A549 (cell line): ENCODE measurements at regions not wholly inside any gene's neighbourhood (a gene's known extent, or its start where the extent isn't known, plus 50 kb on each side); places are given as distances from the start of the nearest gene placed in this dataset.

Experiments
- ATAC-seq, 2 experiments: fragments of 200-7000 bp in 1 of 2; fragments of >200 bp in 1 of 2; cut with Nextera tagmentation in 1 of 2; cut with Tn5 transposase in 1 of 2; 3 replicates each; pipeline versions ENCODE4 v1.8.0 to v1.9.1; 2018 to 2020; ENCODE audit warnings: mild to moderate bottlenecking in 1 of 2, moderate library complexity in 1 of 2
- CTCF ChIA-PET: fragments of 300-600 bp; sonication (Branson Sonifier 250); formaldehyde crosslinking; extraction: SDS; loops from one replicate; lab custom pipeline; 2021; ENCODE audit warnings: antibody characterized with exemption, inconsistent platforms; lab: Yijun Ruan, JAX
- POLR2A ChIA-PET: fragments of 350-600 bp; formaldehyde crosslinking; extraction: SDS; loops from one replicate; lab custom pipeline; 2021; ENCODE audit warnings: antibody characterized with exemption, inconsistent platforms; lab: Yijun Ruan, JAX
- DNase-seq, 2 experiments: peaks; one replicate each; pipeline versions ENCODE4 v3.0.0 to v3.0.0-alpha.2; 2011 to 2016; ENCODE audit warnings: low read depth in 1 of 2, low spot score in 1 of 2
- FAIRE-seq: peaks from 2 replicates; lab custom pipeline; 2011; peaks lifted over from hg19 to GRCh38; lab: Jason Lieb, UNC
- H3K27ac ChIP-seq, 2 experiments: fragments of >200 bp; sonication (Bioruptor Twin); formaldehyde crosslinking; 3 replicates each; pipeline ENCODE4 v1.5.1; 2016 to 2017
- H3K4me1 ChIP-seq: fragments of >200 bp; sonication (Bioruptor Twin); formaldehyde crosslinking; 3 replicates; pipeline ENCODE4 v1.6.1; 2016
- H3K4me2 ChIP-seq: fragments of >200 bp; sonication (Bioruptor Twin); formaldehyde crosslinking; 3 replicates; pipeline ENCODE4 v1.6.1; 2016
- H3K4me3 ChIP-seq: fragments of >200 bp; sonication (Bioruptor Twin); formaldehyde crosslinking; 3 replicates; pipeline ENCODE4 v1.5.1; 2016
- H3K9me3 ChIP-seq: fragments of >200 bp; sonication (Bioruptor Twin); formaldehyde crosslinking; 3 replicates; pipeline ENCODE4 v1.6.1; 2016
- CHD4 ChIP-seq: fragments of 200-600 bp; sonication (generic); IDR thresholded peaks from 2 replicates; pipeline ENCODE4 v1.6.1; 2016; ENCODE audit warnings: antibody characterized with exemption, mild to moderate bottlenecking, borderline replicate concordance
- EHF ChIP-seq: fragments of 250-450 bp; sonication (Bioruptor Pico); IDR thresholded peaks from 2 replicates; pipeline ENCODE4 v1.5.0; 2020; ENCODE audit warnings: mild to moderate bottlenecking
- EP300 ChIP-seq, 2 experiments: fragments of >200 bp; sonication (Bioruptor Twin); formaldehyde crosslinking; IDR thresholded peaks; 2 replicates in 1 of 2; 3 replicates in 1 of 2; pipeline ENCODE4 v1.6.1; 2016 to 2017
- ESRRA ChIP-seq: fragments of 150-350 bp; IDR thresholded peaks from 2 replicates; pipeline ENCODE4 v1.6.1; 2014; ENCODE audit warnings: mild to moderate bottlenecking, low read length, borderline replicate concordance
- FOSL2 ChIP-seq, 2 experiments: fragments of 450-650 bp in 1 of 2; fragments of >200 bp in 1 of 2; sonication (Bioruptor Twin) in 1 of 2; formaldehyde crosslinking; IDR thresholded peaks; 2 replicates each; pipeline versions ENCODE4 v1.5.0 to v1.6.1; 2016 to 2020; ENCODE audit warnings: mild to moderate bottlenecking in 1 of 2, moderate library complexity in 1 of 2
- GATA3 ChIP-seq: IDR thresholded peaks from 2 replicates; pipeline ENCODE4 v1.6.1; 2012; ENCODE audit warnings: borderline replicate concordance
- HEYL ChIP-seq: fragments of 250-450 bp; sonication (Bioruptor Pico); IDR thresholded peaks from 2 replicates; pipeline ENCODE4 v1.8.0; 2021; ENCODE audit warnings: mild to moderate bottlenecking, moderate library complexity
- HOXA7 ChIP-seq: fragments of 250-450 bp; sonication (Bioruptor Pico); IDR thresholded peaks from 2 replicates; pipeline ENCODE4 v1.5.0; 2020; ENCODE audit warnings: mild to moderate bottlenecking, moderate library complexity
- HOXB5 ChIP-seq: fragments of 250-450 bp; sonication (Bioruptor Pico); IDR thresholded peaks from 2 replicates; pipeline ENCODE4 v1.5.0; 2020; ENCODE audit warnings: mild to moderate bottlenecking, moderate library complexity
- JUNB ChIP-seq: fragments of >200 bp; sonication (Bioruptor Twin); formaldehyde crosslinking; IDR thresholded peaks from 2 replicates; pipeline ENCODE4 v1.6.1; 2016
- MAFK ChIP-seq: fragments of 450-650 bp; IDR thresholded peaks from 2 replicates; pipeline ENCODE4 v1.6.1; 2014; ENCODE audit not compliant: partially characterized antibody
- MYC ChIP-seq: IDR thresholded peaks from 2 replicates; pipeline ENCODE4 v1.6.1; 2012; ENCODE audit warnings: mild to moderate bottlenecking, inconsistent platforms, low read length, improper control_type of control experiment, borderline replicate concordance
- NR3C1 ChIP-seq: fragments of >200 bp; sonication (Bioruptor Twin); formaldehyde crosslinking; IDR thresholded peaks from 3 replicates; pipeline ENCODE4 v1.6.1; 2017
- POLR2A ChIP-seq: IDR thresholded peaks from 2 replicates; pipeline ENCODE4 v1.6.1; 2012; ENCODE audit warnings: mild to moderate bottlenecking, low read length
- POLR2AphosphoS2 ChIP-seq: conservative IDR thresholded peaks from 2 replicates; pipeline ENCODE4 v1.6.1; 2012; ENCODE audit warnings: low read length, improper control_type of control experiment, inconsistent platforms
- RFX5 ChIP-seq: fragments of 450-650 bp; IDR thresholded peaks from 2 replicates; pipeline ENCODE4 v1.7.1; 2014; ENCODE audit warnings: antibody characterized with exemption, mild to moderate bottlenecking, moderate library complexity
- RNF2 ChIP-seq: fragments of 200-600 bp; sonication (generic); IDR thresholded peaks from 2 replicates; pipeline ENCODE4 v1.6.1; 2016; ENCODE audit warnings: low read depth, mild to moderate bottlenecking, antibody characterized with exemption, moderate library complexity, borderline replicate concordance
- SMC3 ChIP-seq: fragments of >200 bp; sonication (Bioruptor Twin); formaldehyde crosslinking; IDR thresholded peaks from 3 replicates; pipeline ENCODE4 v1.6.1; 2018; ENCODE audit warnings: inconsistent platforms
- SREBF2 ChIP-seq: fragments of 450-650 bp; IDR thresholded peaks from 2 replicates; pipeline ENCODE4 v1.6.1; 2014; ENCODE audit warnings: mild to moderate bottlenecking, moderate library complexity
- TFCP2L1 ChIP-seq: fragments of 250-450 bp; sonication (Bioruptor Pico); IDR thresholded peaks from 2 replicates; pipeline ENCODE4 v1.5.0; 2021; ENCODE audit warnings: mild to moderate bottlenecking
- ZC3H11A ChIP-seq: fragments of 450-650 bp; IDR thresholded peaks from 2 replicates; pipeline ENCODE4 v1.6.1; 2014; ENCODE audit warnings: antibody characterized with exemption, mild to moderate bottlenecking
- ZFP36 ChIP-seq: fragments of 450-650 bp; IDR thresholded peaks from 2 replicates; pipeline ENCODE4 v1.6.1; 2014; ENCODE audit warnings: borderline replicate concordance; ENCODE audit not compliant: partially characterized antibody
- ZNF302 ChIP-seq: fragments of 250-450 bp; sonication (Bioruptor Pico); IDR thresholded peaks from 2 replicates; pipeline ENCODE4 v1.9.0; 2021; ENCODE audit warnings: inconsistent platforms, mild to moderate bottlenecking, moderate library complexity
- ZSCAN20 ChIP-seq: fragments of 250-450 bp; sonication (Bioruptor Pico); IDR thresholded peaks from 2 replicates; pipeline ENCODE4 v1.8.0; 2022; ENCODE audit warnings: mild to moderate bottlenecking, moderate library complexity
- WGBS: methylation state at CpG from one replicate; pipeline ENCODE4 v1.1.6; 2017; ENCODE audit errors: missing lambda C conversion rate; 5-methylcytosine and 5-hydroxymethylcytosine counted together
- TF ChIP-seq, protein P1 (sequence below): fragments of >200 bp; sonication (Bioruptor Twin); formaldehyde crosslinking; IDR thresholded peaks from 2 replicates; pipeline ENCODE4 v1.6.1; 2016
- TF ChIP-seq, protein P2 (sequence below): fragments of 250-450 bp; sonication (Bioruptor Pico); IDR thresholded peaks from 2 replicates; pipeline ENCODE4 v1.5.0; 2020; ENCODE audit warnings: low read depth, mild to moderate bottlenecking, moderate library complexity
- TF ChIP-seq, protein P3 (sequence below): fragments of 150-350 bp; IDR thresholded peaks from 2 replicates; pipeline ENCODE4 v1.6.1; 2014; ENCODE audit warnings: low read depth, mild to moderate bottlenecking, low read length

DNA sequence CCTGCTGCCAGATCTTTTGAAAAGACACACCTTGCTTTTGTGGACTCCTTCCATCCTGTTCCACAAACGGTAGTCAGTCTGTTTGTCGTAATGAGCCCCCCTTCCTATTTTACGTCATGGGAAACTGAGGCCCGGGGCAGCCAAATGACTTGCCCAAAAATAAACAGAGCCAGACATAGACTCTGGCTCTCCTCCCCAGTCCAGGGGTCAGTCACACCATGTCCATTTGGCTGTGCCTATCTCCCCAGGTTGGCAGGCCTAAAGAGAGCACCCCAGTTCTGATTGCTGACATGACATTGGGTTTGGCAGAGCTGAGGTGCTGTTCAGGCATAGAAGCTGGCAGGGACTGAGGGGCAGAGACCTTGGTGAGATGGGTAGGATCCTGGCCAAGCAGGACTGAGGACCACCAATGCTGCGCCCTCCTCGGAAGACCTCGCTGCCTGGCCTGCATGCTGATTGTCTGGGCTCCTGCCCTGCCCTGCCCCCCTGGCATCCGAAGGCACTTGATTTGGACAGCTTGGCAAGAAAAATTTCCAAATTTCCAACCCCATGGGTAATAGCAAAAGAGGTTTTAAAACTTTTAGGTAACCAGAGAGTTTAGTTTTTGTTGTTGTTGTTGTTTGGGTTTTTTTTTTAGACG lies 335.4 kb downstream of the DYSF start:
- TF ChIP-seq RNF2 (no peak), POLR2AphosphoS2 (no peak), FOSL2 (IDR thresholded peaks at IDR 0.05) (no peak), FOSL2 (CRISPR knock-in tag; IDR thresholded peaks at IDR 0.05) (no peak), EP300 (IDR thresholded peaks at IDR 0.05) (no peak), ZFP36 (no peak), NR3C1 (no peak), ZNF302 (CRISPR knock-in tag) (no peak), ZSCAN20 (CRISPR knock-in tag) (no peak), TFCP2L1 (CRISPR knock-in tag) (no peak)
- H3K9me3 ChIP-seq, result no peaks in the 10 kb centered on the region
- ChIA-PET CTCF (interaction anchor here (0.7 to 17.4 kb wide), 9 partner anchors 10 to 362 kb away, joined by 3 to 222 read pairs (median 5); no protein-coding TSS in a partner anchor), POLR2A (no interaction called here)
- H3K4me2 ChIP-seq, result no peak overlapping the region
- WGBS, result 94% methylated on average over 9 of the region's 9 CpGs
- H3K4me3 ChIP-seq, result no peak overlapping the region
- ATAC-seq (no peak), DNase-seq (no peak), FAIRE-seq (no peak)
- peaks cover 29% of the 10 kb centered on the region for H3K4me1 ChIP-seq
- no peak overlapping the region for H3K27ac ChIP-seq

DNA sequence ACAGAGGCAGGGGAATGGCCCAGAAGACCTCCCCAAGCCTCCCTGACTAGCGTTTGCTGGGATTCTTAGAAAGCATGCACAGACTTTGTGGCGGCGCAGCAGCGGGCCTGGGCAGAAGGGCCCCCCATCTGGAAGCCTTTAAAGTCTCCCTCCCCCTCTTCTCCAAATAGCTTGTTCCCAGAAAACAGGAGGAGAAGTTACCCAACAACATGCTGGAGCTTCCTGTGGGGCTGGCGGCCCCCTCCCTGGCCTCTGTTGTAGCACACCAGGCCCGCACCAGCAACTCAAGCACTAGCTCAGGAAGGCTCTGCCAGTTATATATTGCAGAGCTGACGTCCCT lies 334.8 kb downstream of the DYSF start:
- no peak for ATAC-seq
- POLR2A ChIA-PET, result no interaction called here
- no peak overlapping the region; a peak in 1 of 6 replicates for H3K27ac ChIP-seq
- H3K4me3 ChIP-seq, result no peak overlapping the region
- FAIRE-seq, result no peak
- H3K4me2 ChIP-seq, result no peak overlapping the region
- WGBS, result 87% methylated on average over 7 of the region's 7 CpGs
- TF ChIP-seq RNF2, result no peak
- TF ChIP-seq JUNB, result no peak
- TF ChIP-seq NR3C1, result no peak
- TF ChIP-seq GATA3, result no peak
- TF ChIP-seq HOXB5 (CRISPR knock-in tag), result no peak
- no peak for TF ChIP-seq RFX5
- TF ChIP-seq ESRRA, result no peak
- no peak for TF ChIP-seq SMC3
- TF ChIP-seq POLR2A, result no peak
- no peak for TF ChIP-seq HEYL (CRISPR knock-in tag)
- TF ChIP-seq, protein P1, sequence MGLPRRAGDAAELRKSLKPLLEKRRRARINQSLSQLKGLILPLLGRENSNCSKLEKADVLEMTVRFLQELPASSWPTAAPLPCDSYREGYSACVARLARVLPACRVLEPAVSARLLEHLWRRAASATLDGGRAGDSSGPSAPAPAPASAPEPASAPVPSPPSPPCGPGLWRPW, result no peak
- no peak for TF ChIP-seq ZC3H11A
- no peak for TF ChIP-seq SREBF2
- no peak for TF ChIP-seq MAFK
- H3K4me1 ChIP-seq, result peaks cover 30% of the 10 kb centered on the region
- H3K9me3 ChIP-seq, result no peaks in the 10 kb centered on the region
- CTCF ChIA-PET, result interaction anchor here (0.9 to 17.4 kb wide), 5 partner anchors 10 to 362 kb away, joined by 3 to 222 read pairs (median 11); no protein-coding TSS in a partner anchor
- no peak for DNase-seq

DNA sequence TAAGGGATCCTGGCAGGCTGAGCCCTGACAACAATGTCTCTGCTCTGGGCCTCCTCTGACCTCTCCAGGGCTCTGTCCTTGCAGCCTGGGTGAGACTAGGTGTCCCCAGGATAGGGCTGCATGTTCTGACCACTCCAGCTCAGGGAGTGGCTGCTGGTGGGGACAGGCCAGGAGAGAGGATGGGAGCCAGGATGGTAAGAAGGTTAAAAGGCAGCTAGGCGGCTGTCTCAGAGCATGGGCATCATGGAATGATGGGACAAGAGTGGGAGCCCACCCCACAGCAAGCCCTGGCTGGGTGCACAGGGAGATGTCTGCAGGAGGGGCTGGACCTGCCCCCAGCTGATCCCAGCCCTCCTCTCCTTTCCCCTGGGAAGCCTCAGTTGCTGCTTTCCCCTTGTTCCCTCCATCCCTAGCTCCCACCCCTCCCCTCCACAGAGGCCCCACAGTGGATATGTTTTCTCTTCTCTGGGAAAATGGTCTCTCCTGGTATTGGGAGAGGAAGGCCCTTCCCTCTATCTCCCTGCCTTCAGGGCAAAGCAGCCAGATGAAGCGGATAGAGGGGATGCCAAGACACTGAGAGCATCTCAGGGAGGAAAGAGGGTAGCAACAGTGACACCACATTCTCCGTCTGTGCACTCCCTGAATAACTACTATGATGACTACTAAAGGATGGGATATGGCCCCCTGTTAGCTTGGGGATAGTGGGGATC lies 334.3 kb downstream of the DYSF start:
- POLR2A ChIA-PET, result no interaction called here

More for the DNA sequence above, 334.3 kb downstream of the DYSF start:
- FAIRE-seq (no peak), ATAC-seq (no peak), DNase-seq (no peak)
- TF ChIP-seq ZNF302 (CRISPR knock-in tag), result no peak
- no peak for TF ChIP-seq CHD4
- TF ChIP-seq, protein P2, sequence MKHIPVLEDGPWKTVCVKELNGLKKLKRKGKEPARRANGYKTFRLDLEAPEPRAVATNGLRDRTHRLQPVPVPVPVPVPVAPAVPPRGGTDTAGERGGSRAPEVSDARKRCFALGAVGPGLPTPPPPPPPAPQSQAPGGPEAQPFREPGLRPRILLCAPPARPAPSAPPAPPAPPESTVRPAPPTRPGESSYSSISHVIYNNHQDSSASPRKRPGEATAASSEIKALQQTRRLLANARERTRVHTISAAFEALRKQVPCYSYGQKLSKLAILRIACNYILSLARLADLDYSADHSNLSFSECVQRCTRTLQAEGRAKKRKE (CRISPR knock-in tag), result no peak
- TF ChIP-seq POLR2AphosphoS2, result no peak
- TF ChIP-seq HOXA7 (CRISPR knock-in tag), result no peak
- TF ChIP-seq, protein P3, sequence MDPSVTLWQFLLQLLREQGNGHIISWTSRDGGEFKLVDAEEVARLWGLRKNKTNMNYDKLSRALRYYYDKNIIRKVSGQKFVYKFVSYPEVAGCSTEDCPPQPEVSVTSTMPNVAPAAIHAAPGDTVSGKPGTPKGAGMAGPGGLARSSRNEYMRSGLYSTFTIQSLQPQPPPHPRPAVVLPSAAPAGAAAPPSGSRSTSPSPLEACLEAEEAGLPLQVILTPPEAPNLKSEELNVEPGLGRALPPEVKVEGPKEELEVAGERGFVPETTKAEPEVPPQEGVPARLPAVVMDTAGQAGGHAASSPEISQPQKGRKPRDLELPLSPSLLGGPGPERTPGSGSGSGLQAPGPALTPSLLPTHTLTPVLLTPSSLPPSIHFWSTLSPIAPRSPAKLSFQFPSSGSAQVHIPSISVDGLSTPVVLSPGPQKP, result no peak
- no peak for TF ChIP-seq EHF (CRISPR knock-in tag)
- no peak for TF ChIP-seq MYC
- no peak for TF ChIP-seq HOXB5 (CRISPR knock-in tag)
- Histone ChIP-seq H3K4me3 (no peak overlapping the region), H3K27ac (peak overlapping the region; percentile 35 to 68; a peak in 2 of 6 replicates), H3K4me1 (peaks cover 36% of the 10 kb centered on the region), H3K4me2 (no peak overlapping the region), H3K9me3 (no peaks in the 10 kb centered on the region)
- CTCF ChIA-PET, result interaction anchor here (0.9 to 17.4 kb wide), 6 partner anchors 9 to 363 kb away, joined by 3 to 222 read pairs (median 10); no protein-coding TSS in a partner anchor
- WGBS, result 80% methylated on average over 3 of the region's 3 CpGs
